ENCODE measurements at regions not wholly inside any gene's neighbourhood (a gene's known extent, or its start where the extent isn't known, plus 50 kb on each side); places are given as distances from the start of the nearest gene placed in this dataset.
"Not testable (repeated sequence)": the region's sequence is repeated elsewhere in the genome, so short reads cannot be mapped to it uniquely, and the experiment has no call there.

- Histone ChIP-seq H3K9me3 (ENCODE audit: control insufficient read depth in 1 of 2, low read length in 2 of 2) (no peaks in the 10 kb centered on the region), H3K4me3 (ENCODE audit: low read depth in 1 of 2, low read length in 2 of 2) (no peak overlapping the region), H3K36me3 (ENCODE audit: control insufficient read depth in 1 of 2, insufficient read depth in 2 of 2, low read length in 2 of 2) (no peaks in the 10 kb centered on the region), H3K27ac (ENCODE audit: low read depth, low read length) (no peak overlapping the region), H3K9ac (ENCODE audit: low read depth in 1 of 2, low read length in 2 of 2) (no peak overlapping the region), H3K27me3 (ENCODE audit: control insufficient read depth in 1 of 2, insufficient read depth in 2 of 2, low read length in 2 of 2) (no peaks in the 10 kb centered on the region), H3K4me1 (ENCODE audit: control insufficient read depth in 1 of 2, insufficient read depth in 2 of 2, low read length in 2 of 2) (peaks cover 4 to 6% of the 10 kb centered on the region in 2 donors)
Measured at GRCh38 chr14:100428727-100429126, 105.6 kb downstream of the SLC25A47 start.

DNA sequence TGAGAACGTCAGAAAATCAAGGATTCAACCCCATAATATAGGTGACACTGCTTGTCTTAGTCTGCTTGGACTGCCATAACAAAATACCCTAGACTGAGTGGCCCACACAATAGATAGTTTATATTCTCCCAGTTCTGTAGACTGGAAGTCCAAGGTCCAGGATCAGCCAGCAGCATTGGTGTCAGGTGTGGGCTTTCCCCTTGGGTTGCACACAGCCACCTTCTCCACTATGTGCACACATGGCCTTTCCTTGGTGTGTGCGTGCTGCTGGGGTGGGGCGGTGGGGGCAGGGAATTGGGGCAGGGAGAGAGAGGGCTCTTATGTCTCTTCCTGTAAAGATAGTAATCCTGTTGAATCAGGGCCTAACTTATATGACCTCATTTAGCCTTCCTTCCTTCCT is 106.4 kb downstream of the SLC25A47 start:
- no peak overlapping the region for H3K4me3 ChIP-seq (ENCODE audit: low read depth in 1 of 2, low read length in 2 of 2)
- H3K4me1 ChIP-seq (ENCODE audit: control insufficient read depth in 1 of 2, insufficient read depth in 2 of 2, low read length in 2 of 2) = peaks cover 4 to 7% of the 10 kb centered on the region in 2 donors
- H3K36me3 ChIP-seq (ENCODE audit: control insufficient read depth in 1 of 2, insufficient read depth in 2 of 2, low read length in 2 of 2) = no peaks in the 10 kb centered on the region
- H3K27me3 ChIP-seq (ENCODE audit: control insufficient read depth in 1 of 2, insufficient read depth in 2 of 2, low read length in 2 of 2) = no peaks in the 10 kb centered on the region
- no peak overlapping the region for H3K27ac ChIP-seq (ENCODE audit: low read depth, low read length)
- no peaks in the 10 kb centered on the region for H3K9me3 ChIP-seq (ENCODE audit: control insufficient read depth in 1 of 2, low read length in 2 of 2)
- no peak overlapping the region for H3K9ac ChIP-seq (ENCODE audit: low read depth in 1 of 2, low read length in 2 of 2)

DNA sequence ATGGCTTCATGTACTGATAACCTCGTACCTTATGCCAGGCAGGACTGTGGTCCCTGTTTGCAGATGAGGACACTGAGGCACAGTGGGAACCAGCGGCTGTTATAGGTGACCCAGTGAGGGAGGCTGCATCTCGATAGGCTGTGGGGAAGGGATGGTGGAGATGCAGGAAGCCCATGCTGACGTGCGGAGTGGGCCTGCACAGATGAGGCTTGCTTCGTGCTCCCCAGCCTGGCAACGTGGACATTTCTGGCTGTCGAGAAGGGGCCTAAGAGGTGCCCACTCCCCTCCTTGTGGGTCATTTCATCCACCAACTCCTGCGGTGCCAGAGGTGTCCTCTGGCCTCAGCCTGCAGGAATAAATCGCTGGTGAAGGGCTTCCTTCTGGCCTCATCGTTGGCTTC is 107.4 kb downstream of the SLC25A47 start:
- Histone ChIP-seq H3K9ac (ENCODE audit: low read depth in 1 of 2, low read length in 2 of 2) (no peak overlapping the region), H3K9me3 (ENCODE audit: control insufficient read depth in 1 of 2, low read length in 2 of 2) (no peaks in the 10 kb centered on the region), H3K4me1 (ENCODE audit: control insufficient read depth in 1 of 2, insufficient read depth in 2 of 2, low read length in 2 of 2) (peaks cover 4 to 12% of the 10 kb centered on the region in 2 donors), H3K4me3 (ENCODE audit: low read depth in 1 of 2, low read length in 2 of 2) (no peak overlapping the region), H3K27me3 (ENCODE audit: control insufficient read depth in 1 of 2, insufficient read depth in 2 of 2, low read length in 2 of 2) (no peaks in the 10 kb centered on the region), H3K27ac (ENCODE audit: low read depth, low read length) (no peak overlapping the region), H3K36me3 (ENCODE audit: control insufficient read depth in 1 of 2, insufficient read depth in 2 of 2, low read length in 2 of 2) (no peaks in the 10 kb centered on the region)

- not testable (repeated sequence) for H3K27me3 ChIP-seq (ENCODE audit: control insufficient read depth in 1 of 2, insufficient read depth in 2 of 2, low read length in 2 of 2); H3K27ac ChIP-seq (ENCODE audit: low read depth, low read length); H3K4me3 ChIP-seq (ENCODE audit: low read depth in 1 of 2, low read length in 2 of 2); H3K9me3 ChIP-seq (ENCODE audit: control insufficient read depth in 1 of 2, low read length in 2 of 2); H3K36me3 ChIP-seq (ENCODE audit: control insufficient read depth in 1 of 2, insufficient read depth in 2 of 2, low read length in 2 of 2); H3K9ac ChIP-seq (ENCODE audit: low read depth in 1 of 2, low read length in 2 of 2)
- peaks cover 8 to 18% of the 10 kb centered on the region in 2 donors for H3K4me1 ChIP-seq (ENCODE audit: control insufficient read depth in 1 of 2, insufficient read depth in 2 of 2, low read length in 2 of 2)
Measured at GRCh38 chr14:100431461-100431860, 108.3 kb downstream of the SLC25A47 start.

DNA sequence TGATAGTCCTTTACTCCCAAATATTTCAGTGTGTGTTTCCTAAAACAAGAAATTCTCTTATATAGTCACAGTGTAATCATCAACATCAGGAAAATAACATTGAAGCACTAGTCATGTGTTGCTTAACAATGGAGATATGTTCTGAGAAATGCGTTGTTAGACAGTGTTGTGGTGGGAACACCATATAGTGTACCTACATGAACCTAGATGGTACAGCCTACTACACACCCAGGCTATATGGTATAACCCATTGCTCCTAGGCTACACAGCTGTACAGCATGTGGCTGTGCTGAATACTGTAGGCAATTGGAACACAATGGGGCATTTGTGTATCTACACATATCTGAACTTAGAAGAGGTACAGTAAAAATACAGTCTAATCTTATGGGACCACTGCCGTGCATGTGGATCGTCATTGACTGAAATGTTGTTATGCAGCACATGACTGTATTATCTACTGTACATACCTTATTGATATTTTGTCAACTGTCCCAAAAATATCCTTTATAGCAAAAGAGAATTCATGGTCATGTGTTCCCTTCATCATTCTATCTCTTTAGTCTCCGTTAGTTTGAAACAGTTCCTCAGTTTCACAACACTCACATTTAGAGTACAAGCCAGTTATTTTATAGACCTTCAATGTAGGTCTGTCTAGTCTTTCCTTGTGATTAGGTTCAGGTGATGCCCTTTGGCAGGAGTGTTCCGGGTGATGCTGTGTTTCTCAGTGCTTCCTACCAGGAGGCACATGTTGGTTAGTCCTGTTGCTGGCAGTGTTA is 109.7 kb downstream of the SLC25A47 start:
- H3K27ac ChIP-seq (ENCODE audit: low read depth, low read length) = no peak overlapping the region
- no peaks in the 10 kb centered on the region for H3K27me3 ChIP-seq (ENCODE audit: control insufficient read depth in 1 of 2, insufficient read depth in 2 of 2, low read length in 2 of 2)
- H3K36me3 ChIP-seq (ENCODE audit: control insufficient read depth in 1 of 2, insufficient read depth in 2 of 2, low read length in 2 of 2) = no peaks in the 10 kb centered on the region
- H3K4me3 ChIP-seq (ENCODE audit: low read depth in 1 of 2, low read length in 2 of 2) = no peak overlapping the region
- no peak overlapping the region for H3K9ac ChIP-seq (ENCODE audit: low read depth in 1 of 2, low read length in 2 of 2)
- peaks cover 15 to 18% of the 10 kb centered on the region in 2 donors for H3K4me1 ChIP-seq (ENCODE audit: control insufficient read depth in 1 of 2, insufficient read depth in 2 of 2, low read length in 2 of 2)
- no peaks in the 10 kb centered on the region for H3K9me3 ChIP-seq (ENCODE audit: control insufficient read depth in 1 of 2, low read length in 2 of 2)

- no peaks in the 10 kb centered on the region for H3K9me3 ChIP-seq (ENCODE audit: control insufficient read depth in 1 of 2, low read length in 2 of 2)
- no peak overlapping the region for H3K27ac ChIP-seq (ENCODE audit: low read depth, low read length)
- no peaks in the 10 kb centered on the region for H3K36me3 ChIP-seq (ENCODE audit: control insufficient read depth in 1 of 2, insufficient read depth in 2 of 2, low read length in 2 of 2)
- peaks cover 15 to 18% of the 10 kb centered on the region in 2 donors for H3K4me1 ChIP-seq (ENCODE audit: control insufficient read depth in 1 of 2, insufficient read depth in 2 of 2, low read length in 2 of 2)
- H3K9ac ChIP-seq (ENCODE audit: low read depth in 1 of 2, low read length in 2 of 2) = no peak overlapping the region
- no peaks in the 10 kb centered on the region for H3K27me3 ChIP-seq (ENCODE audit: control insufficient read depth in 1 of 2, insufficient read depth in 2 of 2, low read length in 2 of 2)
- H3K4me3 ChIP-seq (ENCODE audit: low read depth in 1 of 2, low read length in 2 of 2) = no peak overlapping the region
Measured at GRCh38 chr14:100433428-100433814, 110.3 kb downstream of the SLC25A47 start.

- Histone ChIP-seq H3K9ac (ENCODE audit: low read depth in 1 of 2, low read length in 2 of 2) (no peak overlapping the region), H3K36me3 (ENCODE audit: control insufficient read depth in 1 of 2, insufficient read depth in 2 of 2, low read length in 2 of 2) (no peaks in the 10 kb centered on the region), H3K27me3 (ENCODE audit: control insufficient read depth in 1 of 2, insufficient read depth in 2 of 2, low read length in 2 of 2) (no peaks in the 10 kb centered on the region), H3K4me1 (ENCODE audit: control insufficient read depth in 1 of 2, insufficient read depth in 2 of 2, low read length in 2 of 2) (peaks cover 19 to 22% of the 10 kb centered on the region in 2 donors), H3K27ac (ENCODE audit: low read depth, low read length) (no peak overlapping the region), H3K9me3 (ENCODE audit: control insufficient read depth in 1 of 2, low read length in 2 of 2) (no peaks in the 10 kb centered on the region), H3K4me3 (ENCODE audit: low read depth in 1 of 2, low read length in 2 of 2) (no peak overlapping the region)
Measured at GRCh38 chr14:100434033-100434601, 111.0 kb downstream of the SLC25A47 start.

GRCh38 chr14:100434911-100435438 is 111.8 kb downstream of the SLC25A47 start:
- no peaks in the 10 kb centered on the region for H3K27me3 ChIP-seq (ENCODE audit: control insufficient read depth in 1 of 2, insufficient read depth in 2 of 2, low read length in 2 of 2)
- peaks cover 23 to 26% of the 10 kb centered on the region in 2 donors for H3K4me1 ChIP-seq (ENCODE audit: control insufficient read depth in 1 of 2, insufficient read depth in 2 of 2, low read length in 2 of 2)
- H3K27ac ChIP-seq (ENCODE audit: low read depth, low read length) = no peak overlapping the region
- H3K36me3 ChIP-seq (ENCODE audit: control insufficient read depth in 1 of 2, insufficient read depth in 2 of 2, low read length in 2 of 2) = no peaks in the 10 kb centered on the region
- H3K4me3 ChIP-seq (ENCODE audit: low read depth in 1 of 2, low read length in 2 of 2) = no peak overlapping the region
- no peak overlapping the region for H3K9ac ChIP-seq (ENCODE audit: low read depth in 1 of 2, low read length in 2 of 2)
- no peaks in the 10 kb centered on the region for H3K9me3 ChIP-seq (ENCODE audit: control insufficient read depth in 1 of 2, low read length in 2 of 2)

DNA sequence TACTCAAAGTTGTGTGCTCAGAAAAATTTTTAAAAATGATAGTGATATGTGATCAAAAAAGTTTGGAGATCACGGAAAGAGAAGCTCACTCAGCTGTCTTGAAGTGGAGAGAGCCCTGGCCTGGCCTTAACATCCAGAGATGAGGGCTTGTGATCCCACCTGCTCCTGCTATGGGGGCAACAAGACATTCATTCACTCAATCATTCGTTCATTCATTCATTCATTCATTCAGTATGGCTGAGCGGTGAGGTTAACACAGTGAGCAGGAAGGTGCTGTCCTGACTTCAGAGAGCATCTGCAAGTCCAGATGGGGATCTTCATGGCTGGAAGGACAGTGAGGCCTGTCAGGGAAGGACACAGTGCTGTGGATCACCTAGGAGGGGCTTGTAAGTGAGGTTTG is 112.3 kb downstream of the SLC25A47 start:
- Histone ChIP-seq H3K27ac (ENCODE audit: low read depth, low read length) (no peak overlapping the region), H3K9ac (ENCODE audit: low read depth in 1 of 2, low read length in 2 of 2) (no peak overlapping the region), H3K27me3 (ENCODE audit: control insufficient read depth in 1 of 2, insufficient read depth in 2 of 2, low read length in 2 of 2) (no peaks in the 10 kb centered on the region), H3K4me3 (ENCODE audit: low read depth in 1 of 2, low read length in 2 of 2) (no peak overlapping the region), H3K9me3 (ENCODE audit: control insufficient read depth in 1 of 2, low read length in 2 of 2) (no peaks in the 10 kb centered on the region), H3K36me3 (ENCODE audit: control insufficient read depth in 1 of 2, insufficient read depth in 2 of 2, low read length in 2 of 2) (no peaks in the 10 kb centered on the region), H3K4me1 (ENCODE audit: control insufficient read depth in 1 of 2, insufficient read depth in 2 of 2, low read length in 2 of 2) (peaks cover 28 to 31% of the 10 kb centered on the region in 2 donors)

- Histone ChIP-seq H3K9me3 (ENCODE audit: control insufficient read depth in 1 of 2, low read length in 2 of 2) (no peaks in the 10 kb centered on the region), H3K36me3 (ENCODE audit: control insufficient read depth in 1 of 2, insufficient read depth in 2 of 2, low read length in 2 of 2) (no peaks in the 10 kb centered on the region), H3K27me3 (ENCODE audit: control insufficient read depth in 1 of 2, insufficient read depth in 2 of 2, low read length in 2 of 2) (no peaks in the 10 kb centered on the region), H3K4me1 (ENCODE audit: control insufficient read depth in 1 of 2, insufficient read depth in 2 of 2, low read length in 2 of 2) (peaks cover 33 to 38% of the 10 kb centered on the region in 2 donors), H3K9ac (ENCODE audit: low read depth in 1 of 2, low read length in 2 of 2) (no peak overlapping the region), H3K27ac (ENCODE audit: low read depth, low read length) (no peak overlapping the region), H3K4me3 (ENCODE audit: low read depth in 1 of 2, low read length in 2 of 2) (no peak overlapping the region)
Measured at GRCh38 chr14:100436745-100437406, 113.7 kb downstream of the SLC25A47 start.

Data from duodenal mucosa (tissue), 2 donors.